CD4-positive, alpha-beta T cell treated with Interleukin-6 for 4 hours (primary cell): ENCODE measurements at regions not wholly inside any gene's neighbourhood (a gene's known extent, or its start where the extent isn't known, plus 50 kb on each side); places are given as distances from the start of the nearest gene placed in this dataset.

ENCODE experiments used
- DNase-seq: peaks from one replicate; pipeline ENCODE4 v3.0.0-alpha.2; 2020; ENCODE audit warnings: mixed read lengths

DNA sequence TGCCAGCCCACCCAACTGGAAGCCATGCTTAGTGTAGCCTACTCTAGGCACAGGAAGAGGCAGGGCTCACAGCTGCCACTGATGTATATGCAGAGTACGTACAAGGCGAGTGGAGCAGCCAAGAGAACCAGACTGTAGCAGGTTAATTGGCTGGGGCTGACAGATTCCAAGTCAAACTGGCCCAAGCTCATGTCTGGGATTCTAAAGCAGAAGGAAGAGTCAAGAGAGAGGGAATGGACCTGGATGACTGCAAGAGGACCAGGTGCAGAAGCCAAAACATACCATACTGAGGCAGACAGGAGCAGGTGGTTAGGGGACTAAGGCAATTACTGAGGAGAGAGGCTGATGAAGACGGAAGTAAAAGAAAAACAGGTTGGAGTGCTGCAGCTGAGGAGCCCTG, 51.3 kb upstream of the LRRN2 start:
- DNase-seq: no peak

DNA sequence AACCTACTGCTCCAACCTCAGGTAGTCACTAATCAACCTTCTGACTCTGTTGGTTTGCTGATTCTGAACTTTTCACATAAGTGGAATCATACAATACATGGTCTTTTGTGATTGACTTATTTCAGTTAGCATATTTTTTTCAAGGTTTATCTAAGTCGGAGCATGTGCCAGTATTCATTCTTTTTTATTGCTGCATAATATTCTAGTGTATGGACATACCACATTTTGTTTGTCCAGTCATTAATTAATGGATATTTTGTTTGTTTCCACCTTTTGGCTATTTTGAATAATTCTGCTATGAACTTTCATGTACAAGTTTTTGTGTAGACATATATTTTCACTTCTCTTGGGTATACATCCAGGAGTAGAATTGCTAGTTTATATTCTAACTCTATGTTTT, 53.0 kb upstream of the LRRN2 start:
- DNase-seq: no peak

DNA sequence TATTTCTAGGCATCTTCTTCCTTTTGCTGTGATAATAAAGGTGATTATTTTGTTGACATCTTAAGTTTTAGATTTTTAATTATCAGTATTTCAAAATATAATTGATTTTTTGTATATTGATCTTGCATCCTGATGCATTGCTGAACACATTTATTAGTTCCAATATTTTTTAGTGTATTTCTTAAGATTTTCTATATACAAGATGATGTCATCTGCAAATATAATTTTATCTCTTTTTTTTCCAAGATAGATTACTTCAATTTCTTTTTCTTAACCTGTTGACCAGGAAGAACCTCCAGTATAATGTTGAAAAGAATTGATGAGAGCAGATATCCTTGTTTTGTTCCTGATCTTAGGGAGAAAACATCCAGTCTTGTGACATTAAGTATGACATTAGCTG, 54.8 kb upstream of the LRRN2 start:
- DNase-seq: no peak

DNA sequence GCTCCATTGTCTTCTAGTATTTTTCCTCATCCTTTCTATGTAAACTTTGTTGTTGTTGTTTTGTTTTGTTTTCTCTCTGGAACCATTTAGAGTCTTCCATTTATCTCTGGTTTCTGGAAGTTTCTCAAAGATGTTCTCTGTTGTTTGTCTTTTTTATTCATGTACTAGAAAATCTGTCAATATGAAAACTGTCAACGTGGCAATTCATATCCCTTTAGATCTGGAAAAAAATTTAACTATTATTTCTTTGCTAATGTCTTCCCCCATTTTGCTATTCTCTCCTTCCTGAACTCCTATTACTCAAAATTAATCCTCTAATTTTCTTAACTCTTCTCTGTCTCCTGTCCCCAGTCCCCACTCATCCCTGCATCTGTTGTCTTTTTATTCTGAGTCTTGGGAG, 55.9 kb upstream of the LRRN2 start:
- no peak for DNase-seq

DNA sequence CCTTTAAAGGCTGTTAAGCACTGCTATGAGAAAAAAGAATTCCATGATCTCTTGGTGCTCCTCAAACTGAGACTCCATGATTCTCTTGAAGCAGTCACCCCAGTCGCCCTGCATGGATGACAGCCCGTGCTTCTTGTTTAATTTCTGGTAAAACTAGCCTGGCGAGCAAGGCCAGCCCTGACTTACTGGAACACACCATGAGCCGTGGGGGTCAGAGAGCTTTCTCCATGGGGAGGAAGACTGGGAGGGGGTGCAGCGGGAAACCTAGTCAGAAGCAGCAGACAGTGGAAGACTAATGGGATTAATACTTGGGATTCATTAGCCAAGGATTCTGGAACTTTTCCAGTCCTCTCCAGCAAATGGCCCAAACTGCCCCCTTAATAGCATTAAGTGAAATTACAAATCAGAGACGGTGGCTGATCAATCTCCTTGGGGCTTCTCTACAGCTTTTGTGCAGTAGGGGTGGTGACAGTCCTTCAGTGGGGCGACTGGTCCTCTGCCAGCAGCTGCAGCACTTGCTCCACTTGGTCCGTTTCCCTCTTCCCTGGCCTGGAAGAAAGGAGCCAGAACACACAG, 57.2 kb upstream of the LRRN2 start:
- no peak for DNase-seq

DNA sequence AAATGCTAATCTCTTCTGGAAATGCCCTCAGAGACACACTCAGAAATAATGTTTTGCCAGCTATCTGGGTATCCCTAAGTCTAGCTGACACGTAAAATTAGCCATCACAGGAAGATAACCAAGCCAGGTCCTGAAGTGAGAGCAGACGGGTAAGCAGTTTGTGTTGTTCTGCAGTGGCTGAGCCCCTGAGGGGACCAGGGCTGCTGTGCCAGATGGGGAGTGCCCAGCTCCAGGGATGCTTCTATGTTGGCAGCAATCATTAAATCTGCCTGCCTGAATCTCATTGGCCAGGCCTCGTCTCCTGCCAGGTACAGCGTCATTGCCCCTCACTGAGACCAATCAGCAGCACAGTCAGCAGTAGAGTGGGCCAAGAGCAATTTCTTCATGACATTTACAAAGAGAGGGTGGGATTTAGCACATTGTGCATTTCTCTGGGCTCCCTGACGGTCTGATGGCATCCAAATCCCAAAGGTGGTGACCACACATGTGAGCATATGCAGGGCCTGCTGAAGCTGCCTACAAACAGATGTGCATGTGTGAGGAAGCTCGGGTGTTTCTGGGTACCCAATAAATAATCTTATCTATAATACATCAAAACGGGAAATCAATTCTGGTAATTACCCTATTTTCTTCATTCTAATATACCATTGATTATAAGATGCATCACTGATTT, 58.7 kb upstream of the LRRN2 start:
- no peak for DNase-seq

DNA sequence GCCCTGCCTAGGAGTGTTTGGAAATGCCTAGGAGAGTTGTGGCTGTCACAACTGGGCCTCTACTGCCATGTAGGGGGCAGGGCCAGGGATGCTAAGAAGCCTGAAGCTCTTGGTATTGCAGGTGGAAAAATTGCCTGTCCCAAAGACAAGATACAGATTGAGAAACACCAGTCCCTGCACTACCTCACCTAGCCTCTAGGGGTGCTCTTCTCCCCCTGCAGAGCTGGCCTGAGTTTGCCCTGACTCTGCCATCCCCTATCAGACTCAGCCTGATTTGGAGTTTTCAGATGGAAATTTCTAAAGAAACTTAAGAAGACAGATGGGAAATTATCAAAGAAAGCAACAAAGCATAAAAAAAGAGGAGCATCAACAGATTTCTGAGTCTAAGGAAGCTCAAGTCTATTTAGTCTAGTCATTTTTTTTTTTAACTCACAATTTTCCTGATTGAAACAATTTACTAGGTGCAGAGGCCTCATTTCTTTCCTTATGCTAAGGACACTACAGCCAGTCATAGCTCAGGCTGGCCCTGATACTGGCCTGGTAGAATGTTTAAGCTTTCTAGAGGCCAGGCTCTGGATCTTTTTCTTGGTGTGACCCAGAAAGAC, 61.4 kb upstream of the LRRN2 start:
- DNase-seq: peak; percentile 61

DNA sequence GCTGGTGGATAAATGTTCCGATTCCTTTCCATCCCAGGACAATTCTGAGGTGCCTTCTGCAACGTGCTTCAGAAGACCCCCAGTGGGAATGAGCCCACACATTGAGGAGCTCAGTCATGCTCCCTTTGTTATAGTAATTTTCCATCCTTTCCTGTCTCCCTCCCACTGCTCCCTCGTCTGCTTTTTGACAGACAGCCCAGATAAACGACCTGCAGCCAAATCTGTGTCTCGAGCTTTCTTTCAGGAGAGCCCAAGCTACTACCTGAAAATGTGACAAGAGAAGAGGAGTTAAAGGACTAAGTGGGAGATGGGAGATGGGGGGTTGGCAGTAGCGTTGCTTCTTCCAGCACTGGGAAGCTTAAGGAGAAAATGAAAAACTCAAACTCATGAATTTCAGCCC, 65.9 kb upstream of the LRRN2 start:
- no peak for DNase-seq

DNA sequence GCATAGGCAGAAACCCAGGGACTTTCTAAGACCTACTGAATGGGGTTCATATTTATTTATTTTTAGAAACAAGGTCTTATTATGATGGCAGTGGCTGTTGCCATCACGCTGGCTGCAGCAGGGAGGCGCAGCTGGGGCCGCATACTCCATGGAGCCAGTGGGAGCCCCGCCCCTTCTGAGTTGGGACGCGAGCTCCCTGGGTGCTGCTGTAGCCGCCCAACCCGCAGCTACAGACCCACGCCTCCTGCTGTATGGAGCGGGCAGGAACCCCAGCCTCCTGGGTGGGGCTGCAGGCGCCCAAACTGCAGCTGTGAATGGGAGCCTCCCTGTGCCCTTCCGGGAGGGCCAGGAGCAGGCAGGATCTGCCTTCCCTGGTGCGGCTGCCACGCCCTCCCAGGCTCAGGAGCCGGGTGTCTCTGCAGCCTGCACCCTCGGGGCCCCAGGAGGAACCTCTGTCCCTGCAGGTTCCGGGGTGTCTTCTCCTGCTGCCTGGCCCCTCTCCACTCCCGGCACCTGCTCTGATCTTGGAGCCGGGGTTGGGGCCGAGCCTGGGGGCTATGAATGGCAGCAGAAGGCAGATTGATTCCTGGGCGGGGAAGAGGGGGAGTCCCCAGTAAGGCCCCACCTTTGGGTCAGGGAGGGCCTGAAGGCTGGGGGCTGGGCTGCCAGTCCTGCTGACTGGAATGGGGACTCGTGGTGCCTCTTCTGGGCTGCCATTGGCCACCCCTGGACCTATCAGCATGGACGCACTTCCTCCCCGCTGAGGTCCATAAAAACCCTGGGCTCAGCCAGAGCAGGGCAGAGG, 66.5 kb upstream of the LRRN2 start:
- DNase-seq: no peak

DNA sequence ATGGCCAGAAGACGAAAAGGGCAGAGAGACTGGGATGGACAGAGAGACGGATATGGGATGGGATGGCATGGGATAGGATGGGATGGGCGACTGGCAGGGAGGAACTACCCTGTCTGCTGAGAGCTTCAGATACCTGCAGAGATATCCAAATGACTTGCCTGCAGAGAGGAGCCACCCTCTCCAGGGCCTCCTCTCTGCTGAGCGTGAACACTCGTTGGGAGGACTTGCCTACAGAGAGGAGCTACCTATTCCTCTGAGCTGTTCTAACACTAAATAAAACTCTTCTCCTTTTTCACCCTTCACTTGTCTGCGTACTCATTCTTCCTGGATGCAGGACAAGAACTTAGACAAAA, 67.1 kb upstream of the LRRN2 start:
- DNase-seq: no peak

DNA sequence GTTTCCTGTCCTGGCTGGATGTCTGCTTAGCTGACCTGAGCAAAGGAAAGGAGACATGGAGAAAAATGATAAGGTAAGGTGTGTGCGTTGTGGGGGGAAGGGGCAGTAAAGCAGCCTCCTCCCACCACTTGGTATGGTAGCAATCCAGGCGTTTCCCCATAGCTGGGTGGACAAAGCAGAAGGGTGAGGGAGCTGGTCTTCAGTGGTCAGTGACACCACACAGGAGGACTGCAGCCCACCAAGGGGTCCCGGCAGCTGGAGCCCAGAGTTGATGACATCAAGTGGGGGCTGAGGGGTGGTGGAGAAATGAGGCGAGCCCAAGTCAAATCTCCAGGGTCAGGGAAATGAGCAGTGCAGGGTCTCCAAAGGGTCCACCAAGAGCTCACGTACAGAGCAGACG, 69.3 kb upstream of the LRRN2 start:
- no peak for DNase-seq

DNA sequence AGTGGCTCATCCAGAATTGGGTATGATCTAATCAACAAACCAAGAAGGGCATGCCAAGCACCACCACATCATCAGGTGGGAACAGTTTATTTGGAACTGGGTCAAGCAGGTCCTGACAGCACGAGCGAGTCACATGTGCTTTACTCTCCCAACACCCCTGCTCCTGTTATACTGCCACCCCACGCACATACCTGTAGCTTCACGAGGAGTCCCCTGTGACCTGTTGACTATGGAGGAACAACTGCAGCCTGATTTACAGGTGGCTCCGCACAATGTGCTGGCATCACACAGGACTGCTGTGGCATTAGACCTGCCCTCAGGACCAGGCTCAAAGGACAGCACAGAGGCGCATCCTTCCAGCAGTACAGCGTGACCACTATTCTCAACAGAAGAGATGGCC, 70.8 kb upstream of the LRRN2 start:
- no peak for DNase-seq

DNA sequence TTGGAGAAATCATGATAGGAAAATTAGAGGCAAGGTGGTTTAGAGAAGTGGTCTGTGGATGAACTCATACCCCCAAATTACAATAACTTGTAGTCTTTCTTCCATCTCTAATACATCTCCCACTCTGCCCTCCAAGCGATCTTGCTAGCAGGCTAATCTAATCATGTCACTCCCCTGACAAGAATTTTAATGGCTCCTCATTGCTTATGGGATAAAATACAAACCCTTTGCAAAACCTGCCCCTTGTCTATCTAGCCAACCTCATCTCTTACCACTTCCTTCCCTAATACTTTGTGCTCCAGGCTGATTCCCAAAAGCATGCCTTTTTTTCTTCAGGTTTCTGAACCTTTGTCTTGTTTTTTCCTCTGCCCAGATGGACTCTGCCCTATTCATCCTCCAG, 71.3 kb upstream of the LRRN2 start:
- DNase-seq: no peak

DNA sequence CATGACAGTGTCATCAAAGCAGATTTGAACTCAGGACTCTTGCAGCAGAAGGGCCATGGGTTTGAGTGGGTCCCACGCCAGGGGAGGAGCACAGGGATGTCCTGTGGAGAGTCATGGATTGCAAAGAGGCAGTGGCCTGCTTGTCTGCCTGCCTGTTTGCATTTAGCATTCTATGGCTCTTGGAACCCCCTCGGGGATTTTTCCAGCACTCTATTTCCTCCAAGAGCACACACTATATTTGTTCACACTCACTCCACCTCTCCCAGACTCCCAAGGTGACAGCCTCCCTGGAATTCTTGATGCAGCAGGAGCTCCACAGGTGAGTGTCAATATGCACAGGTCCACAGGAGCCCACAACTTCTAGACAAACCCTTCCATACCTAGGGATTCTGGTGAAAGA, 73.1 kb upstream of the LRRN2 start:
- no peak for DNase-seq

DNA sequence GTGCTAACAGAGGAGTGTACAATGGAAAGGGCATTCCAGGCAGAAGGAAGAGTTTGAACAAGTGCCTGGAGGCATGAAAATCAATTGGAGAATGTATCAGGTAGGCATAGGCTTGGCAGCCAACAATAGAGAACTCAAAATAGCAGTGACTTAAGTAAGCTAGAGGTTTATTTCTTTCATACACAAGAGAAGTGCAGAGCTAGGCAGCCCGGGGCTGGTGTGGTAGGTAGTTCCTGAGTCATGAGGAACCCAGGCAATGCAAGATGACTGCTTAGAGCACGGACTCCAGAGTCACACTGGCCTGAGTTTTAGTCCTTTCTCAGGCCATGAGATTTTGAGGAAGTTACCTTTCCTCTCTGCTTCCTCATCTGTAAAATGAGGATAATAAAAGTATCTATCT, 74.8 kb upstream of the LRRN2 start:
- no peak for DNase-seq

DNA sequence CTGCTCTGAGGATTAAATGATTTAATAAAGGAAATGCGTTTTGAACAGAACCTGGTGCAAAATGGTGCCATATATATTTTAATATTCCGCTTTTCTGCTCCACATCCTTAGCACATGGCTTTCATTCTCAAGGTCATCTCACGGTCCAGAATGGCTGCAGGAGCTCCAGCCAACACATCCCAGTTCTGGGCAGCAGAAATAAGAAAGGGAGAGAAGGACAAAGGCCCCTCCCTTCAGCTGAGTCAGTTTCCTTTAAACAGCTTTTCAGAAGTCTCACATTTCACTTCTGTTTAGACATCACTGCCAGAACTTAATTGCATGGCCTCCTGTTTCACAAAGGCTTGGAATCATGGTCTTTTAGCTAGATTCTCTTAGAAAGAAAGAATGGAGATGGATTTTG, 75.2 kb upstream of the LRRN2 start:
- no peak for DNase-seq

DNA sequence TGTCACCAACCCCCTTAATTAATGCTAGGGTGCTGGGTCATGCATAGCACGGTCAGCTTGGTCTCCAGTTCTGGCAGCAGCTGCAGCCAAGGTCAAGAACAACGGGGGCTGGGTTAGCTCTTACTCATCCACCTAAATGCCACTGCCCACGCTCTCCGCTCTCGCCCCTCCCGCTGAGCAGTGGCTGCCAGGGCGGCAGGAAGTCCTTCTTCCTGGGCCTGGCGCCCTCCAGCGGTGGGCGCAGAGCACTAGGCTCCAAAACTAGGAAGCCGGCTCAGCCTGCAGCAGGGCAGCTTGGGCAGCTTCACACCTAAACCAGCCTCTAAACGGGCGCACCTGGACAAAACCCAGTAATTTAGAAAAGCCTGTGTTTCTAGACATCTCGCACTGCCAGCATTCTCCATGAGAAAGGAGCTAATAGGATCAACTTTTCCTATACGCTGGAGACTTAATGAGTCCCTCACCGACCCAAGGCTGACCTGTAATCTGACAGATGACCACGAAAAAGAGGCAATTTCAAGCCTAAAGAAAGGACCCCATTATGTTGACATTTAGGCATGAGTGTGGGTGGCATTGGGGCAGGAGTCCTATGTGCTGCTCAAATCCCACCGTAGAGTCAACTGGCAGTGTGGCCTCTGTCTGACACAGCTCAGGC, 78.4 kb upstream of the LRRN2 start:
- peak; percentile 73 for DNase-seq

DNA sequence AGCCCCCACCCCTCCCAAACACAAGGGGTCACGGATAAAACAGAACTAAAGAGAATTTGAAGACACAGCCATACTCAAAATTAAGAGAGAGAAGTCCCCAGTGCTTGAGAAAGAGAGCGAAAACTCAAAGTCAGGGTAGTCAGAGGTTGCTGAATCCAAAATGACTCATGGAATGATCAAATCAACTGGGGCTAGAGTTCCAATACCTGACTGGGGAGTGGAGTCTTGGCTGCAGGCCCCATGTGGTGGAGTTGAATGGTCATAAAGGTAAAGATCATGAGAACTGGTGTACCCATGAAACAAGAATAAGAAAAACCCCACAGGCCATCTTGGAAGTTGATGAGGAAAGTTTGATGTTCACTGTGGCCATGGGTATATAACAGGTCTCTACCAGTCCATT, 84.5 kb upstream of the LRRN2 start:
- no peak for DNase-seq

DNA sequence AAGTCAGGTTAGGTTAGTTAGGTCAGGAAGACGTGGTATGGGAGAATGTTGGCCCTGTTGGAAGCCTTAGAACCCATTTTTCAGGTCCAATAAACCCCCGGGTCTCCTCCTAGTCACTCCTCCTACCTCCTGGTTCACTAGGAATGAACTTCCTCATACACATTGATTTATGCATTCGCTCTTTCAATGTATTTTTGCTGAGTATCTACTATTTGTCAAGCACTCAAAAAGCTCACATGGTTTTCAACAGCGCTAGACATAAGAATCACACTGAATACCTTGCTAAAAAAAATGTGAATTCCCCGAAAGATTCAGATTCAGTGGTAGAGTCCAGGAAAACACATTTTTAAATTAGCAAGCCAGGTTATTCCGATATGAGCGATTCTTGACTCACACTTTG, 85.8 kb upstream of the LRRN2 start:
- DNase-seq: no peak

DNA sequence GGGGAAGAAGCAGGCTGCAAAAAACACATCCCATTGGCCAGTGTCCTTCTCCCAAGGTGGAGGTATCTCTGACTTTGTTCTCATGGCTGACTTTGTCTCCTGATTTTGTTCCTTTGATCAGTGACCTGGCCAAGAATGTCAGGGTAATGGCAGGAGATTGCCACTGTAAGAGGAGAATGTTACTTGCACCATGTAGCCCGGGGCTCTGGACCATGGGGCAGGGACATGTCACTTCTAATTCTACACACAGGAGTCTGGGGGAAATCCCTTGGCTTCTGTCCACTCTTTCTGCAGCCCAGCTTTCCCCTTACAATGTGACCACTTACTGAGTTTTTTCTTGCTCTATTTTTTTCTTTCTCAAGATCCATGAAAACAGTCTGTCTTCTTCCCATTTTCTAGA, 87.7 kb upstream of the LRRN2 start:
- no peak for DNase-seq

DNA sequence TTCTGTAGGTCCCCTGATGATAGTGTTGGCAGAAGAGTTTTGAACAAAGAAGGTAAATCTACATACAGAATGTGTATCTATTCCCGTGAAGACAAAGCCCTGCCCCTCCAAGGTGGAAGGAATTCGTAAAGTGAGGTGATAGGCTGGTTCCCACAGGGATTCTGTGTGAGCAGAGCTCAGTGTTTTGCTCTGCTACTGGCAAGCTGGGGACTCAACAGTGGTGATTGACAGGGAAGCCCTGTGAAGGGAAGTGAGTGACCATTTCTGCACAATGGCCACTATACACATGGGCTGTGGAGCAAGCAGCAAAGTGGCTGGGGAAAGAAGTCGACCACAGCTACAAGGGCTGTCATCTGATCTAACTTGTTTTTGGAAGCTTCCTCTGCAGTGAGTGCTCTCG, 90.0 kb upstream of the LRRN2 start:
- DNase-seq: no peak

DNA sequence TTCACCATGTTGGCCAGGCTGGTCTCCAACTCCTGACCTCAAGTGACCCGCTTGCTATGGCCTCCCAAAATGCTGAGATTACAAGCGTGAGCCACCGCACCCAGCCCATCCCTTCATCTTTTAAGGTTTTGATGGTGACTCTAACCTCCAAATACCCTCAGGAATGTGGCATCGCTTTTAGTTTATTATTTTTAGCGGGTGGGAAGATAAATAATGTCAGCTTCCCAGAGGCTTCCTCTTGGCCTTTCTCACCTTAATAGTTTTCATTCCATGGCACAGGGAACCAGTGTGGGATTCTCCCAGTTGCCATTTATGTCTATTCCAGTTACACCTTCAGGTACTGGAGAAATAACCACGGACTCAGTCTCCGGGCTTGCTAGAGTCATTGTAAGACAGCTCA, 92.1 kb upstream of the LRRN2 start:
- no peak for DNase-seq

DNA sequence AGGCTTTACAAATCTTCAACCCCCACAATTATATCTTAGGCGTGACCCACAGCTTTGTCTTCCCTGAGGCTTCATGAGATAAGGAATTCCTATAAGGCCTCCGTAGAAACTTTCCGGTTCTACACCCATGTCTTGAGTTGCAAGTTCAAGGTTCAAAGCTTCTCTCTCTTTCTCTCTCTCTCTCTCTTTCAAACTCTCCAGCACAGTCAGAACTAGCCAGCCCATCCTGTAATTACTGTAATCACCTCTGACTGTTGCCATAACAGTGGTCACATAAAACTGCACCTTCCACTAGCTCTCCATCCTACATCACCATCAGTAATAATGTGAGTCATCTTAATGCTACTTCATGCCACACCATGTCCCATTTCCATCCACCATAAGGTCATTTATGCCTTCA, 90.0 kb upstream of the NFASC start:
- DNase-seq: no peak
